HG02588 (cell line): ENCODE measurements at regions not wholly inside any gene's neighbourhood (a gene's known extent, or its start where the extent isn't known, plus 50 kb on each side); places are given as distances from the start of the nearest gene placed in this dataset.
"Not testable (repeated sequence)": the region's sequence is repeated elsewhere in the genome, so short reads cannot be mapped to it uniquely, and the experiment has no call there.

ENCODE experiments used
- ATAC-seq: cut with Tn5 transposase; IDR thresholded peaks from one replicate; pipeline ENCODE4 v1.9.1; 2021; ENCODE audit warnings: mild to moderate bottlenecking, moderate library complexity; ENCODE audit not compliant: unreplicated experiment

- no peak for ATAC-seq
Observed at GRCh38 chr11:71383461-71383860, 64.7 kb downstream of the DHCR7 start.

- ATAC-seq: no peak
Observed at GRCh38 chr11:71381781-71382505, 66.2 kb downstream of the DHCR7 start.

- ATAC-seq: no peak
Observed at GRCh38 chr11:71379701-71380100, 68.5 kb downstream of the DHCR7 start.

- peak; percentile 42 for ATAC-seq
Observed at GRCh38 chr11:71373791-71374454, 74.3 kb downstream of the DHCR7 start.

- ATAC-seq: no peak
Observed at GRCh38 chr11:71372693-71373657, 75.2 kb downstream of the DHCR7 start.

GRCh38 chr11:71371674-71372069 lies 76.5 kb downstream of the DHCR7 start:
- ATAC-seq: no peak

- no peak for ATAC-seq
Observed at GRCh38 chr11:71370895-71371673, 77.1 kb downstream of the DHCR7 start.

- ATAC-seq: no peak
Observed at GRCh38 chr11:71370020-71370747, 78.0 kb downstream of the DHCR7 start.

- no peak for ATAC-seq
Observed at GRCh38 chr11:71369411-71369810, 78.8 kb downstream of the DHCR7 start.

- ATAC-seq: no peak
Observed at GRCh38 chr11:71368966-71369365, 79.2 kb downstream of the DHCR7 start.

GRCh38 chr11:71367756-71368155 lies 80.4 kb downstream of the DHCR7 start:
- ATAC-seq: no peak

GRCh38 chr11:71367276-71367675 lies 80.9 kb downstream of the DHCR7 start:
- not testable (repeated sequence) for ATAC-seq

GRCh38 chr11:71366076-71366475 lies 82.1 kb downstream of the DHCR7 start:
- no peak for ATAC-seq

- ATAC-seq: no peak
Observed at GRCh38 chr11:71365626-71366025, 82.6 kb downstream of the DHCR7 start.

- no peak for ATAC-seq
Observed at GRCh38 chr11:71364806-71365205, 83.4 kb downstream of the DHCR7 start.

GRCh38 chr11:71364176-71364671 lies 84.0 kb downstream of the DHCR7 start:
- ATAC-seq: no peak

- ATAC-seq: no peak
Observed at GRCh38 chr11:71363721-71364120, 84.5 kb downstream of the DHCR7 start.

GRCh38 chr11:71358963-71359567 lies 89.1 kb downstream of the DHCR7 start:
- ATAC-seq: no peak

- ATAC-seq: no peak
Observed at GRCh38 chr11:71358122-71358728, 90.0 kb downstream of the DHCR7 start.
